Stimulated activated CD8-positive, alpha-beta memory T cell treated with anti-CD3 and anti-CD28 coated beads, Interleukin-7, amount 100 ng/mL, for 24 hours (primary cell): ENCODE measurements at regions not wholly inside any gene's neighbourhood (a gene's known extent, or its start where the extent isn't known, plus 50 kb on each side); places are given as distances from the start of the nearest gene placed in this dataset.

Experiments used
- DNase-seq: peaks from one replicate; pipeline ENCODE4 v3.0.0-alpha.2; 2020; ENCODE audit warnings: low read depth

DNA sequence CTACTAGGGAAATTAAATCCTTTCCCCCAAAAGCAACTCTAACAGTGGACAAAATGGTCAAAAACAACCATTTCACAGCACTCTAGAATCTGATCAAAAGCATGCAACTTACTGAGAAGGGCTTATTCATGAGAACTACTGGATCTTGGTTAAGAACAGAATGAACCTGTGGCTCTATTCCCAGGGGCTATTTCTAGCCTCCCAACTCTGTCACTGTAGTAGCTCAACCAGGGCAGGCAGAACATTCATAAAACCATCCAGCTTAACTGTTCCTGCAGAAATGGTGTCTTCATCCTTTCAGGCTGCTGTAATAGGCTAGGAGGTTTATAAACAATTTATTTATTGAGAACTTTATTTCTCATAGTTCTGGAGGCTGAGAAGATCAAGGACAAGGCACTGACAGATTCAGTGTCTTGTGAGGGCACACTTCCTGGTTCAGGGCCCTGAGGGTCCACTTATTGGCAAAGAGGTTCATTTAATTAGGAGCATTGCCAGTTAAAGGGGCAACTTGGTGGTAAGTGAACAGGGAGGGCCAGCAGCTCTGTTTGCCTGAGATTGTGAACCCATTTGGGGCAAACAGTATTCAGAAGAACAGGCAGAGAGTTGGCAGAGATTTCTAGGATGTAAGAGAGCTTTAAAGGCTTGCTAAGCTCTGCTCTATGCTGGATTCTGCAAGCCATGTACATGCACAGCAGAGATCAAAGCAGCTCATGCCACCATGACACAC is 238.5 kb upstream of the FBXL7 start:
- no peak for DNase-seq

DNA sequence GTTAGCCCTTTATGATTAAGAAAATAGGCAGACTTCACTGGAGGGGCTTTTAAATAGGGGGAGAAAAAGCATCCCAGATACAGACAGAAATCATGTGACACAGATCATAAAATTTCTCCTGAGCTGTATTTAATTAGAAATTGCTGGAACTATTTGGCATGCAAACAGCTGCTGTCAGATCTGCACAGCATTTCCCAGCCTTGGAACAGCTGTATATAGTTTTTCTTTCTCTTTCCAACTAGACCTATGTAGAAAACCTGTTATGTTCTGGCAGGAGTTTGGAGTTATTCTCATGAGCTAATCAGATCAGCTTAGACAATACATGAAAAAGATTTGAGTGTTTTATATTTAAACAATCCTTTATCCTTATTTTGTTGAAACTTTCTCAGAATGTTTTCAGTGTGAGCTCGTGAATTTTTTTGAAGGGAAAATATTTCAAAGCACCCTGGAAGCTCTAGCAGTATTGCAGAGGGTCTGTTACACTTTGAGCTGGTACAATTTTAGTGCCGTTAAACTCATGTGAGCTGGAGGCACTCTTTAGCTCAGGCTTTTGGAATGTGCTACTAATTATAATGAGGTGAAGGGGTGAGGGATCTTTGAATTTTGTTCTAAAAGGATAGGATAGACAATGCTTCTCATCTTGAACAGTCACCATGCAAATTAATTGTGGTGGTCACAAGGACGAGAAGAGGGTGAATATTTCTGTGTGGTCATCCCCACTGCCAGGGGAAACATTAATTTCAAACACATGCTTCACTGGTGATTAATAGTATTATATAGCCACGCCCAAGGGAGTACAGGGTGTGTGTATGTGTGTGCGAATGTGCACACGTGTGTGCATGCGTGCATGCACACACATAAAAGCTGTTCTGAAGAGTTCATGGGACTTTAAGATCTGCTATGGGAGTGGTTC is 239.4 kb upstream of the FBXL7 start:
- no peak for DNase-seq

- no peak for DNase-seq
Observed at GRCh38 chr5:15256485-15256884, 243.5 kb upstream of the FBXL7 start.

DNA sequence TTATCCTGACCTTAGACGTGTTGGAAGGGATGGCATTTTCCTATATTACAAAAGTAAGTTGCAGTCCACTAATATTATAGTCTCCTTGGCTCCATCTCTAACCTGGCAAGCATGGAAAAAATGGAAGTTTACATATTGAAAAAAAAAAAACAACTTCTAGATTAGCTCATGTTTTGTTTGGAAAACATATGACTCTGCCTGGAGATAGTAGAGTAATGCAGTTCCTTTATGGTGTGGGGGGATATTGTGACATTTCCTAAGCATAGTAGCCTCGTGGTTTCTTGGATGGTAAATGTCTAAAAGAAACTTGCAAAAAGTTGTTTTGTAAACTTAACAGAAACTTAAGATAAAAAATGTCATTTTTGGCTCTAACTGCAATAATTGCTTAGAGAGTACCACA is 244.4 kb upstream of the FBXL7 start:
- DNase-seq = no peak

DNA sequence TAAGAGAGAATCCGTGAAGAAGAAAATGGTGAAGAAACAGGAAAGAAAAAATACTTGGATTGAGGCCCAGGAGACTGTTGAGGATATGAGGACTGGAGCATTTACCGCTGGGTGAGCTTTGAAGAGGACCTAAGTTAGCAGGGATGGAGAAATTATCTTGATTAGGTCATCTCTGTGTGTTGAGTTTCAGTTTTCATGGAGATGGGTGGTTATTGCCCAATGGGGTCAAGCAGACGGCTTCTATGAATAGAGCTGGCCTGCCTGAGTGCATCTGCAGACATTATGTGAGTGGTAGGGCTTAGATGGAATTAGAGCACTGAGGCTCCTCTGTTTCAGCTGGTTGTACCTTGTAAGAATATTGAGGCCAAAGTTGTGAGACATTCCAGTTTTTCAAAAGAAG is 245.4 kb upstream of the FBXL7 start:
- DNase-seq = no peak

- DNase-seq = no peak
Observed at GRCh38 chr5:15252331-15252730, 247.6 kb upstream of the FBXL7 start.

GRCh38 chr5:15249152-15249551 is 250.8 kb upstream of the FBXL7 start:
- DNase-seq = no peak

- no peak for DNase-seq
Observed at GRCh38 chr5:15248731-15249130, 251.2 kb upstream of the FBXL7 start.

DNA sequence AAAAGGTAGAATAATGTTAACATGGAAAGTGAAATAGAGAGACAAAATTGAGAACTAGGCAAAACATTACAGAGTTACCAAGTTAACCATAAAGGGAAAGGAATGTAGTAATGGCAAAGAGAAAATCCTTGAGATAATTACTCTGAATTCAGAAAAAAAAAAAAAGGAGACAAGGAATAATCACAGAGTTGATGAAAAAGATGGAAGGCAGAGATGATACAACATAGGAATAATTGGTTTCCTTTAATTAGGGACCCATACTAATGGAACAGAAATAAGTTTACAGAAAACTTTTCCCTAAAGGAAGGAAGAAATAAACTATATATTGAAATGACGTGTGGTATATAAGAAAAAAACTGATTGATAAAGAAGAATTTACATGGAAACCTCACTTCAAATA is 254.1 kb upstream of the FBXL7 start:
- DNase-seq = no peak

GRCh38 chr5:15243301-15244020 is 256.5 kb upstream of the FBXL7 start:
- DNase-seq = no peak

- DNase-seq = no peak
Observed at GRCh38 chr5:15241216-15241821, 258.7 kb upstream of the FBXL7 start.

- DNase-seq = no peak
Observed at GRCh38 chr5:15238006-15238405, 262.0 kb upstream of the FBXL7 start.

- DNase-seq = no peak
Observed at GRCh38 chr5:15236911-15237508, 263.0 kb upstream of the FBXL7 start.

DNA sequence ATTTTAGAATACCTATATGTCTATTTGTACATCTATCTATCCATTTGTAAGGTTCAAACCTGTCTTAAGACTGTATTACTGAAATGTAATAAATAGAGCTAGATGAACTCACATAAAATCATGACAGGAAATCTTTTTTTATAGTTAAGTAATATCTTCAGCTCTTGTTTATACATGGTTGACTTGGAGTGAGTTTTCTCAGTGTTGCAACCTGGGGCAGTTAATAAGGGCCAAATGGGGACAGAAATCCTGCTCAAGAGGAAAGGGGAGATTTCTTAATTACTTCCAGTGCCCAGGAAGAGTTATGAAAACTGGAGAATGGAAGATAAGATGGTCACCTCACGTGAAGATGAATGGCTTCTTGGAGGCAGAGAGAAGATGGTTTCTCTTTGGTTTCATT is 265.1 kb upstream of the FBXL7 start:
- DNase-seq = no peak

DNA sequence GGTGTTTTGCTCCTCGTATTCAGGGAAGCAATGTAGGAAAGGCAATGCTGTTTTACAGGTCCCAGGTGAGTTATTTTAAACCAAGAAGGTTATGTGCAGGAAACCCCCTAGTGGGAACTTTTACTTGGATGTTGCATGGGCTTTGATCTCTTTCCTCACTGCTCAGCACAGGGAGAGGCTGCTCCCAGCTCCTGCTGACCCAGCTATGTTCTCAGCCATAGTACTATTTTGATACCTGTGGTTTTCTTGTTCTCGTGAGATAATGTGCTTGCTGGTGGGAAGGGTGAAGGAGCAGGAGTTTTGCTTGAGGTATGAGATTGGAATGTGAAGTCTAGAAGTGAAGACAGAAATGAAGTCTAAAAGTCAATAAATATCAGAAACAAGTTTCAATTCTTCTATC is 265.6 kb upstream of the FBXL7 start:
- DNase-seq = no peak

DNA sequence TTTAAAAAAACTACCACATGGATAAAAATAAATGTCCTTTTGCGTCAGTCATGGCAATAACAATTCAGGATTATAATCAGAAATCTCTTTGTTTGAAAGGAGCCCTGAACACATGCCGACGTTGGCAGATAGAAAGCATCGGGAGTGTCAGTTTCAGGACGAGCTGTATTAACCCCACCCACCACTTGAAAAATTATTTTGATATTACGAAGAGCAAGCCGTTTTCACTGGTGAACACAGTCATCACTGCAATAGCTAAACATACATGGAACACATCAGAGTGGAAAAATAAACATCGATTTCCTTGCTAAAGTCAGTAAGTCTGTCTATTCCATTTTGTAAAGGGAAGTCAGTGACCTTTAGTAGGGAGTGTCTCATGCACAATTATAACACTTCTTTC is 266.4 kb upstream of the FBXL7 start:
- no peak for DNase-seq

GRCh38 chr5:15222156-15222555 is 277.8 kb upstream of the FBXL7 start:
- no peak for DNase-seq

- DNase-seq = no peak
Observed at GRCh38 chr5:15220642-15221173, 279.3 kb upstream of the FBXL7 start.

DNA sequence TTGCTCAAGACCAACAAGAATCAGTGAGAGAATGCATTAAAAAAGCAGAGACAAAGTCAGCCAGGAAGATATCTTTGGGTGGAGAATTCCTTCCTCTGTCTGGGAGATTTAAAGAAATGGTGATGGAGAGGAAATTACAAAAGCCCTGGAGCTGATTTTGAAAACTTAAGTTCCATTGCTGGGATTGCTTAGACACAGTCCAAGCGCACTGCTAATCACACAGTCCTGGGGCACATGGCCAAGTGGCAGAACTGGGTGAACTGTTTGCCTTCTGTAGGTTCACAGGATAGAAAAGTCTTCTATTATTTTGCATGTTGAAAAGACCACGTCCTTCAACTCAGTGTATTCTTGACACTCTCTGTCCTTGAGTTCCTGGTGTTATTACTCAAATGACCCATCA is 284.9 kb upstream of the FBXL7 start:
- DNase-seq = no peak

GRCh38 chr5:15214010-15214409 is 286.0 kb upstream of the FBXL7 start:
- no peak for DNase-seq

DNA sequence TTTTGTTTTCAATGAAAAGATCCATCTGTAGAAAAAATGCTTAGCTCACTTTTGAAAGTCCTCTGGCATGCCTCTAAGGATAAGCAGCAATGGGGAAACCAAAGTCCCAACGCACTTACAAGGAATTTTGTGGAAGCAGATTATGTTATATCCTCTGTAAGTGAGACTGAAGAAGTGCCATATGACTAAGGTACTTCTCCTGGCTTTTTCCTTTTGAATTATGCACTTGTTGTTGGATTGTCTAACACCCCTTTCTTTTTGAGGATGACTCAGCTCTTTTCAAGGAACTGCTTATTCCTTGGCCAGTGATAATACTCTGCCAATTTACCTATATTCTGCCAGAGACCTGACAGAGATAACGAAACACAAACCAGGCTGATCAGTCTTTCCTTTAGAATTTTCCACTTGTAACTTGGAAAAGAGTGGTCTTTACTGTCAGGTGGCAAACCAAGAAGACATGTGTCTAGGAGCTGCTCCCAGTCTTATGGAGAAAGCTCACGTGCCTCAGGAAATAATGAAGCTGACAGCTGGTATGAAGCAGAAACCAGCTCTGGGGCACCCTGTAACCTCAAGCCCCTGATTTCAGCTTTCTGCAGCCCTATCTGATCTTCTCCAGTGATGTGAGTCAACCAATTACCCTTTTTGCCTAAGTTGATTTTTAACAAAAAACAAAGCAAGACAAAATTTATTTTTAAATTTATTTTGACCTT is 290.8 kb upstream of the FBXL7 start:
- no peak for DNase-seq
